ENCODE measurements at regions not wholly inside any gene's neighbourhood (a gene's known extent, or its start where the extent isn't known, plus 50 kb on each side); places are given as distances from the start of the nearest gene placed in this dataset.
"Not testable (repeated sequence)": the region's sequence is repeated elsewhere in the genome, so short reads cannot be mapped to it uniquely, and the experiment has no call there.

DNA sequence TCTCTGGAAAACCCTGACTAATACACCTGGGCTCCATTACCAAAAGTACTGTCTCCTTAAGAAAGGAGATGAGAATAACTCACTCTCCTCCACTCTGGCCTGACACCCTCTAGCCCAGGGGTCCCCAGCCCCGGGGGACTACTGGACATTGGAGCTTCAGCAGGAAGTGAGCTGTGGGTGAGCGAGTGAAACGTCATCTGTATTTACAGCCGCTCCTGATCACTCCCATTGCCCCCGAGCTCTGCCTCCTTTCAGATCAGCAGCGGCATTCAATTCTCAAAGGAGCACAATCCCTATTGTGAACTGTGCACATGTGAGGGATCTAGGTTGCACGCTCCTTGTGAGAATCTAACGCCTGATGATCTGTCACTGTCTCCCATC, 126.3 kb upstream of the TNRC6C start:
- DNase-seq: no peak

- DNase-seq: no peak
Observed at GRCh38 chr17:77833769-77834168, 124.7 kb upstream of the TNRC6C start.

DNA sequence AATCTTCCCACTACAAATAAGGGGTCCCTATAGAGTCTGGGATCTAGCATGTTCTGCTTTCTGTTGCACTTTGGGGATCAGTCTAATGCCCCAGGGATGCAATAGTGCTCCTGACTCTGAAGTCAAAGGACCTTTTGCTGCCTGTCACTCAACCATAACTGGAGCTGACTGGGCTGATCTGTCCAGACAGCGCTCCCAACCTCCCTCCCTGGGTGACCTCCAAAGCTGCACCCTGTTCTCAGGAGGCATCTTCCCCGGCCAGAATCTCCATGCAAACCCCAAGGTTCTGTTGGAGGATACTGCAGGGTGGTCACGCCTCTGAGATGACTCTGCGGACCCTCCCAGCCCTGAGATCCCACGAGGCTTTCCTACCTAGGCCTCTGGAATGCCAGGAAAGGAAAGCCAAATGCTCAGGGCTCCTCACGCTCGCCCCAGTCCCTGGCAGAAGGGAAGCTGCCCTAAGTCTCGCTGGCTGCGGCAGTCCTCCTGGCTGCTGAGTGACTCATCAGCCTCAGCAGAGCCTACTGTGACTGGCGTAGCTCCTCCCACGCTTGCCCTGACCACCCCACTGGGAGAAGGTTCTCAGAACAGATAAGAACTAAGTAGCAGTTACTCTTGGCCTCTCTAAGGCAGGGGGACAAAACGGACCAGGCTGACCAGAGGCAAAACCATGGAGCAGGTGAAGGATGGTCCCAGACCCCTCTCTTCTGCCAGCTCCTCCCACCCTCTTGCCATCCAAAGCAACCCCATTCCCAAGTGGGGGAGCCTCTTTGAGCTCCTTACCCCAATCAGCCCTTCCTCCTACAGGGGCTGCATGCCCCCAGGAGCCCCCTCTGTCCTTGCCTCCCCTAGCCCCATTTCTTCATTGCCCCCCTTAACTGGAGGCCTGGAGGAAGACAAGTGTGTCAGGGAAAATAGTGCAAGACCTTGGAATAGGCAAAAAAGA, 124.1 kb upstream of the TNRC6C start:
- DNase-seq: no peak

DNA sequence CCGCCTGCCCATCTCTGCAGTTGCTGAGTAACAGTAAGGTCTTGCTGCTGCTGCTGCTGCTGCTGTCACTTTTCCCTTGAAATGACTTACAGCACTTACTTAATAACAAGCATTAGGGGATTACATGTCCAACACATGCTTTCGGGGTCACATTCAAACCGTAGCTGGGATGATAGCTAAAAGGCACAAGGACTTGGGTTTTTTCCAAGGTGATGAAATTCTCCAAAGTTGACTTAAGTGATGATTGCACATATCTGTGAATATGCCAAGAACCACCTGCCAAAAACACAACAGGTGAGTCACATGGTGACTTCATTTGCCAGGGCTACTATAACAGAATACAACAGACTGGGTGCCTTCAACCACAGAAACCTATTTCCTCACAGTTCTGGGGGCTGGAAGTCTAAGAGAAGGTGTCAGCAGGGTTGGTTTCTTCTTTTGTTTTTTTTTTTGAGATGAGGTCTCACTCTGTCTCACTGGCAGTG, 121.9 kb upstream of the TNRC6C start:
- DNase-seq: no peak

GRCh38 chr17:77837072-77837471, 121.4 kb upstream of the TNRC6C start:
- DNase-seq: not testable (repeated sequence)

GRCh38 chr17:77837917-77838316, 120.6 kb upstream of the TNRC6C start:
- DNase-seq: no peak

GRCh38 chr17:77838748-77839697, 119.5 kb upstream of the TNRC6C start:
- DNase-seq: no peak

DNA sequence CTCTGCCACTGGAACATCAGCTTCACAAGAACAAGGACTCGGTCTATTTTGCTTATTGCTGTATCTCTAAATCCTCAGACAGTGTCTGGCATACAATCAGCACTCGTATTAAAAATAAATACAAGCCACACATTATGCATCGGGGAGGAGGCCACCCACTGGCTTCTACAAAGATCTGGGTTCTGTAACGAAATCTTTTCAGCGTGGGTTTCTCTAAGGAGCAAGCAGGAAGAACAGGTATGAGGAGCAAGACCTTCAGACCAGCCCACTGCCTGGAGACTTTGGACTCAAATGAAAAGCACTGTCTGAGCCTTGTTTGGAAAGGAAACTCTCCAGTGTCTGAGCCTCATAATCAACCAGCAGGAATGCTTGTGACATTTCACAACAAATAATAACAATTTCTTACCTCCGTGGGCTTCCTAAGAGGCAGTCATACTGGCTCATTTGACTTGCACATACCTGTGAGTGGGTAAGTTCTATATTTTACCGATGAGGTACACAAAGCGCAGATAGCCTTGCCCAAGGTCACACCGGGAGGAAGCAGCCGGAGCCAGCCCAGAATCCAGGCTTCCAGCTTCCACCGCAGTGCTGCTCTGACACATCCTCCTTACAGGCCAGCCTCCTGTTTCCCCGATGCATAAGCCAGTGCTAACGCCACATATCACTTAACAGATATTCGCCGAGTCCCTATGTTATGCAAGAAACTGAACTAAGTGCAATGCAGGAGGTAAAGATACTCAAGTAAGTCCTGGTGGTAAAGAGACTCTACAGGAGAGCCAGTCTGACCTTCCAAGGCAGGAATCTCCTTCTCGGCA, 118.6 kb upstream of the TNRC6C start:
- no peak for DNase-seq

GRCh38 chr17:77840513-77841165, 117.9 kb upstream of the TNRC6C start:
- no peak for DNase-seq

GRCh38 chr17:77841742-77842527, 116.6 kb upstream of the TNRC6C start:
- no peak for DNase-seq

- no peak for DNase-seq
Observed at GRCh38 chr17:77842528-77843147, 115.9 kb upstream of the TNRC6C start.

- not testable (repeated sequence) for DNase-seq
Observed at GRCh38 chr17:77843255-77843895, 115.1 kb upstream of the TNRC6C start.

- no peak for DNase-seq
Observed at GRCh38 chr17:77843896-77844295, 114.6 kb upstream of the TNRC6C start.

GRCh38 chr17:77844681-77845080, 113.8 kb upstream of the TNRC6C start:
- DNase-seq: no peak

GRCh38 chr17:77845541-77846225, 112.8 kb upstream of the TNRC6C start:
- DNase-seq: no peak

GRCh38 chr17:77846531-77847085, 111.9 kb upstream of the TNRC6C start:
- no peak for DNase-seq

DNA sequence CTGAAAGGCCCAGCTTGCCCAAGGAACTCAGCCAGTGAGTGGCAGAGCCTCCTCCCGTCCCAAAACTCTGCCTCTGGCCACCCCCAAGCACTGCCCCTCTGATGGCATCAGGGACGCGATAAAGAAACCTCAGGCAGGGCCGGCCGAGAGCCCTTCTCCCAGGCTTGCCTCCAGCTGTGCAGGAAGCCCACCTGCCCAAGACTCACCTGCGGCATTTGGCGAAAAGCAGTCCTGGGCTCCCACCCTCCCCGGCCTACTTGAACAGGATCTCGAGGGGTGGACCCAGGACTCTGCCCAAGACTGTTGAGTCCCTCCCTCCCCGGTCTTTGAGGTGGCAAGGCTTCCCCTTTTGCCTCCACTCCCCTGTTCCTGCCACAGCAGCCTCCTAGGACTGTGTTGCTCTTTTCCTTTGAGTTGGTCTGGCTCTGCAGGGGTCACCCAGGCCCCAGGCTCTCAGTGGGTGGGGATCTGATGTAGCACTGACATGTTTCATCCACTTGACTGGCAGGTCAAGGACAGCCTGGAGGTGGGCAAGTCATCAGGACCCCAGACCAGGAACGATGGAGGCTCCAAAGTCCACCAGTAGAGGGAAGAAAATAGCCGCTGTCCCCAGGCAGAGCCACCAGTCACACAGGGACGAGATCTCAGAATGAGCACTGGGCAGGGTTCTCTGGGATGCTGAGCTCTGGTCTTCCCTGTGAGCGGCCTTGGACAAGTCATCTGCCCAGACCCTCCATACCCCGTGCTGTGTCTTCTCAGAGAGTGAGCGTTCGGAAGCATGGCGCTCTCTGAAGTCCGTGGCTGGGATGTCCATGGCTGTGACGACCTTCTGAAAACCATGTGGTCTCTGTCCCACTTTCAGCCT, 111.0 kb upstream of the TNRC6C start:
- no peak for DNase-seq

DNA sequence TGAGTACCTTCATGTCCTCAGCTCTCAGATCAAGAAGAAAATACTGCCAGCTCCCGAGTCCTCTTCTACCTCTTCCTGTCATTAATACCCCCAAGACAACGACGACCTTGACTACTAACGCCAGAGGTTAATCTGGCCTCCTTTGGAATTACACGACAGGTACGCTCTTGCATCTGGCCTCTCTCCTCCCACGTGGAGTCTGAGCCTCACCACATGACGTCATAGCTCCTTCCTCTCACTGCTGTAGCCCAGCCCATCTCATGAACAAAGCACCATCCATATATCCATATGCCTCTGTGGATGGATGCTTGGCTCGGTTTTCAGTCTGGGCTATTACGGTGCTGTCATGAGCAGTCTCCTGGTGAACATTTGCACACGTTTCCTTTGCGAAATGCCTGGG, 110.2 kb upstream of the TNRC6C start:
- no peak for DNase-seq
